PC-3 (cell line): ENCODE measurements at regions not wholly inside any gene's neighbourhood (a gene's known extent, or its start where the extent isn't known, plus 50 kb on each side); places are given as distances from the start of the nearest gene placed in this dataset.

ENCODE experiments used
- ATAC-seq: fragments of 200-7000 bp; cut with Tn5 transposase; 2 replicates; pipeline ENCODE4 v1.9.1; 2020; ENCODE audit warnings: mild to moderate bottlenecking, moderate library complexity
- BruUV-seq: library from RNA; stranded (reverse); fragments of 400-500 nt; replicated peaks from 2 replicates; lab custom pipeline; 2021; lab: Mats Ljungman, UMichigan
- CTCF ChIA-PET: fragments of 300-600 bp; sonication (Branson Sonifier 250); formaldehyde crosslinking; loops from one replicate; lab custom pipeline; 2022; ENCODE audit warnings: antibody characterized with exemption; lab: Charles Lee
- POLR2A ChIA-PET: fragments of 300-600 bp; sonication (Branson Sonifier 250); formaldehyde crosslinking; loops from one replicate; lab custom pipeline; 2022; ENCODE audit warnings: antibody characterized with exemption; ENCODE audit not compliant: unreplicated experiment; lab: Charles Lee
- DNase-seq: peaks from one replicate; pipeline ENCODE4 v3.0.0-alpha.2; 2015
- H2AFZ ChIP-seq: fragments of 300-600 bp; sonication (generic); 2 replicates; pipeline ENCODE4 v1.6.0; 2016; ENCODE audit warnings: antibody characterized with exemption, low read length
- H3F3A ChIP-seq: fragments of 300-600 bp; sonication (generic); one replicate; pipeline ENCODE4 v1.6.0; 2017; ENCODE audit warnings: antibody characterized with exemption, low read length, control low read depth, mild to moderate bottlenecking; ENCODE audit not compliant: unreplicated experiment
- H3K27ac ChIP-seq: fragments of 300-600 bp; sonication (generic); 2 replicates; pipeline ENCODE4 v1.5.1; 2016; ENCODE audit warnings: mild to moderate bottlenecking, low read length
- H3K27me3 ChIP-seq: fragments of 300-600 bp; sonication (generic); 2 replicates; pipeline ENCODE4 v1.6.1; 2016; ENCODE audit warnings: low read length, mixed read lengths
- H3K36me3 ChIP-seq: fragments of 300-600 bp; sonication (generic); 2 replicates; pipeline ENCODE4 v1.6.1; 2016; ENCODE audit warnings: low read depth, mixed run types, low read length, mixed read lengths
- H3K4me1 ChIP-seq: fragments of 300-600 bp; sonication (generic); 2 replicates; pipeline ENCODE4 v1.5.1; 2016; ENCODE audit warnings: low read length; ENCODE audit not compliant: insufficient read depth
- H3K4me2 ChIP-seq: fragments of 300-600 bp; sonication (generic); 2 replicates; pipeline ENCODE4 v1.6.0; 2016; ENCODE audit warnings: low read length
- H3K4me3 ChIP-seq: fragments of 300-600 bp; sonication (generic); 2 replicates; pipeline ENCODE4 v1.5.1; 2016; ENCODE audit warnings: mild to moderate bottlenecking, low read length, mixed read lengths
- H3K79me2 ChIP-seq: fragments of 300-600 bp; sonication (generic); 2 replicates; pipeline ENCODE4 v1.6.1; 2017; ENCODE audit warnings: low read length, mixed read lengths
- H3K9ac ChIP-seq: fragments of 300-600 bp; sonication (generic); 2 replicates; pipeline ENCODE4 v1.6.0; 2016; ENCODE audit warnings: mild to moderate bottlenecking, low read length
- H3K9me2 ChIP-seq: fragments of 300-600 bp; sonication (generic); replicated peaks from 2 replicates; pipeline ENCODE4 v1.6.1; 2016; ENCODE audit warnings: mixed run types, low read length, mixed read lengths
- H3K9me3 ChIP-seq: fragments of 300-600 bp; sonication (generic); 2 replicates; pipeline ENCODE4 v1.6.1; 2016; ENCODE audit warnings: low read length, mixed read lengths
- H4K20me1 ChIP-seq: fragments of 300-600 bp; sonication (generic); 2 replicates; pipeline ENCODE4 v1.6.1; 2016; ENCODE audit warnings: low read length, mixed read lengths
- CTCF ChIP-seq: fragments of 300-600 bp; sonication (generic); conservative IDR thresholded peaks from 2 replicates; pipeline ENCODE4 v1.5.1; 2017; ENCODE audit warnings: antibody characterized with exemption, low read depth, mild to moderate bottlenecking, low read length
- EZH2 ChIP-seq: fragments of 300-600 bp; sonication (generic); IDR thresholded peaks from one replicate; pipeline ENCODE4 v1.6.1; 2017; ENCODE audit warnings: antibody characterized with exemption, mild to moderate bottlenecking, low read length; ENCODE audit not compliant: unreplicated experiment
- EZH2phosphoT487 ChIP-seq: fragments of 300-600 bp; sonication (generic); IDR thresholded peaks from 2 replicates; pipeline ENCODE4 v1.6.1; 2018; ENCODE audit warnings: mild to moderate bottlenecking, antibody characterized with exemption, low read length, borderline replicate concordance
- intact Hi-C: fragments of 100-400 bp; cut with micrococcal nuclease; formaldehyde crosslinking; loops from 2 replicates; pipeline ENCODE4 v1.9.0; 2023

GRCh38 chr14:66072190-66073084 is 413.7 kb upstream of the CCDC196 start:
- ChIA-PET CTCF (no interaction called here), POLR2A (no interaction called here)
- no TSS peak for BruUV-seq
- Histone ChIP-seq H3K79me2 (no peaks in the 10 kb centered on the region), H3K9ac (no peak overlapping the region), H3K27me3 (peaks cover 74% of the 10 kb centered on the region), H3K4me2 (no peak overlapping the region), H3F3A (no peaks in the 10 kb centered on the region), H3K4me3 (no peak overlapping the region), H3K4me1 (peaks cover 4% of the 10 kb centered on the region; the same call in 1 of the 2 replicates), H4K20me1 (no peaks in the 10 kb centered on the region), H2AFZ (no peak overlapping the region), H3K9me2 (no peaks in the 10 kb centered on the region), H3K27ac (no peak overlapping the region), H3K36me3 (no peaks in the 10 kb centered on the region), H3K9me3 (no peaks in the 10 kb centered on the region)
- TF ChIP-seq EZH2phosphoT487 = no peak
- TF ChIP-seq CTCF = no peak
- TF ChIP-seq EZH2 = no peak
- DNase-seq (no peak), ATAC-seq (no peak)
- intact Hi-C loops = loop anchor here (10.0 kb wide), 1 partner anchor 908 kb away; no protein-coding TSS in a partner anchor

- H3K4me1 ChIP-seq = peaks cover 3% of the 10 kb centered on the region; the same call in 1 of the 2 replicates
- H3K9me2 ChIP-seq = no peaks in the 10 kb centered on the region
- CTCF ChIA-PET = no interaction called here
- no peaks in the 10 kb centered on the region for H3K36me3 ChIP-seq
- no peak overlapping the region for H3K27ac ChIP-seq
- no TSS peak for BruUV-seq
- POLR2A ChIA-PET = no interaction called here
- peaks cover 80% of the 10 kb centered on the region for H3K27me3 ChIP-seq
- H3K4me3 ChIP-seq = no peak overlapping the region
- H3K79me2 ChIP-seq = no peaks in the 10 kb centered on the region
- DNase-seq = no peak
- no peak overlapping the region for H3K9ac ChIP-seq
- H3K4me2 ChIP-seq = no peak overlapping the region
- intact Hi-C loops = loop anchor here (10.0 kb wide), 1 partner anchor 910 kb away; no protein-coding TSS in a partner anchor
- no peaks in the 10 kb centered on the region for H3K9me3 ChIP-seq
- ATAC-seq = no peak
- H4K20me1 ChIP-seq = no peaks in the 10 kb centered on the region
- H3F3A ChIP-seq = no peaks in the 10 kb centered on the region
- TF ChIP-seq EZH2 (no peak), EZH2phosphoT487 (no peak), CTCF (no peak)
- no peak overlapping the region for H2AFZ ChIP-seq
Measured at GRCh38 chr14:66074537-66074936, 411.6 kb upstream of the CCDC196 start.

GRCh38 chr14:66076176-66076575 is 410.0 kb upstream of the CCDC196 start:
- CTCF ChIA-PET = interaction anchor here (0.6 kb wide), 1 partner anchor 28 kb away, joined by 3 read pairs; no protein-coding TSS in a partner anchor
- no peak overlapping the region for H3K4me3 ChIP-seq
- no peak for ATAC-seq

More at GRCh38 chr14:66076176-66076575, 410.0 kb upstream of the CCDC196 start:
- POLR2A ChIA-PET = no interaction called here
- Histone ChIP-seq H4K20me1 (no peaks in the 10 kb centered on the region), H3K27ac (no peak overlapping the region), H3K9me3 (no peaks in the 10 kb centered on the region), H3K4me1 (no peaks in the 10 kb centered on the region), H3K9me2 (no peaks in the 10 kb centered on the region), H2AFZ (no peak overlapping the region), H3K4me2 (no peak overlapping the region), H3K79me2 (no peaks in the 10 kb centered on the region), H3K36me3 (no peaks in the 10 kb centered on the region), H3K9ac (no peak overlapping the region), H3F3A (no peaks in the 10 kb centered on the region), H3K27me3 (peaks cover 85% of the 10 kb centered on the region)
- TF ChIP-seq EZH2phosphoT487 (no peak), CTCF (no peak), EZH2 (no peak)
- intact Hi-C loops = loop anchor here (10.0 kb wide), 1 partner anchor 911 kb away; no protein-coding TSS in a partner anchor
- no TSS peak for BruUV-seq
- DNase-seq = no peak
